IPS-18a (cell line): ENCODE measurements at regions not wholly inside any gene's neighbourhood (a gene's known extent, or its start where the extent isn't known, plus 50 kb on each side); places are given as distances from the start of the nearest gene placed in this dataset.

ENCODE experiments used
- H3K27ac ChIP-seq: one replicate; pipeline ENCODE4 v1.5.1; 2013; ENCODE audit warnings: low read length
- H3K27me3 ChIP-seq: one replicate; pipeline ENCODE4 v1.6.1; 2013; ENCODE audit warnings: mild to moderate bottlenecking, low read length; ENCODE audit not compliant: control insufficient read depth, insufficient read depth
- H3K36me3 ChIP-seq: one replicate; pipeline ENCODE4 v1.6.1; 2013; ENCODE audit warnings: low read depth, low read length; ENCODE audit not compliant: control insufficient read depth
- H3K4me1 ChIP-seq: one replicate; pipeline ENCODE4 v1.6.1; 2013; ENCODE audit warnings: low read depth, low read length; ENCODE audit not compliant: control insufficient read depth
- H3K4me3 ChIP-seq: one replicate; pipeline ENCODE4 v1.5.1; 2013; ENCODE audit warnings: low read length
- H3K9ac ChIP-seq: one replicate; pipeline ENCODE4 v1.6.1; 2013; ENCODE audit warnings: mild to moderate bottlenecking, low read length, moderate library complexity
- H3K9me3 ChIP-seq: one replicate; pipeline ENCODE4 v1.6.1; 2013; ENCODE audit warnings: low read depth, low read length; ENCODE audit not compliant: control insufficient read depth

DNA sequence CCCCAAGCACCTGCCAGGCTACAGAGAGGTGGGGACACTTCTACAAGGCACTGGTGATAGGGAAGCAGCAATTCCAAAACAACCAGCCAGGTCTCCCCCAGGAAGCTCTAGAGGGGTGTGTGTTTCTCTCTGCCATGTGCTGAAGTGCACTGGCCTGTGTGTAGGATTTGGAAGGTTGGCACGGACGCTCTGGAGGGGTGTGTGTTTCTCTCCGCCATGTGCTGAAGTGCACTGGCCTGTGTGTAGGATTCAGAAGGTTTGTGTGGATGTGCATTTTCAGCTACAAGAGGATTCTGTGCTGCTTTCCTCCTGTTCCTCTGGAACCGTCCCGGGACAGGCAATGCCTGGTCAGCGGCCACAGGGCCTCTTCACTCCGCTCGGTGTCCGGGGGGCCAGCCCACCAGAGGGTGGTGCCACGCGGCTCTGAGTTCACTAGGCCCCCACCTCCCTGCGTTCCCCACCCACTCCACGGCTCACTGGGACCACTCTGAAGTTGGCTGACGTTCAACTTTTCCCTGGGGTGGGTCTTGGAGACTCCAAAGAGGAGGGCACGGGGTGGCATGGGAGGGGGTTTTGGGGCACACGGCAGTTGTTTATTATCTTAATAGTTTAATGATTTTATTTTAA, 552.8 kb downstream of the BRD1 start:
- Histone ChIP-seq H3K9me3 (no peaks in the 10 kb centered on the region), H3K4me3 (no peak overlapping the region), H3K4me1 (peaks cover 8% of the 10 kb centered on the region), H3K9ac (no peak overlapping the region), H3K36me3 (no peaks in the 10 kb centered on the region), H3K27me3 (peaks cover 24% of the 10 kb centered on the region), H3K27ac (no peak overlapping the region)

DNA sequence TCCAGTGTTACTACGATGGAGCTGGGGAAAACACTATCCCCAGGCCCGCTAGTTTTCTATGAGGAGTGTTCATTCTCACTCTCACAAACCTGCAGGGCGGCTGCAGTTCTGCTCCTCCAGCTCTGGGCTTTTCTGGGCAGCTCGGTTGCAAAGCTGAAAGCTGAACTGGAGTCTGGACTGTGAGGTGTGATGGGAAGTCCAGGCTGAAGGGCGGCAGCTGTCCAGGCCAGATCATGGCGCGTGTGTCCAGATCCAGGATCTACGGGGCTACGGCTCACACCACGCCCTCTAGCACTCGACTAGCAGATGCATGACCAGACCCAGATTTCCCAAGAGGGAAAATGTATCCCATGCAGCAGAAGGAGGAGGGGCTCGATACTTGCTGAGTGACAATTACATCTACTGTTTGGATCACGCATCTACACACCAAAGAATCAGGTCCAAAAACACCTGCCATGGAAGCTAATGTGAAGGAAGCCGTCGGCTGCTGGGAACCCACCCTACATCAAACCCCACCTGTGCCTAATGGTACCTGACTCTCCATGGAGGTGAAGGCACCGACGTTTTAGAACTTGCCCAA, 555.0 kb downstream of the BRD1 start:
- Histone ChIP-seq H3K36me3 (no peaks in the 10 kb centered on the region), H3K27me3 (peaks cover 31% of the 10 kb centered on the region), H3K4me1 (peaks cover 24% of the 10 kb centered on the region), H3K9ac (no peak overlapping the region), H3K9me3 (no peaks in the 10 kb centered on the region), H3K27ac (no peak overlapping the region), H3K4me3 (no peak overlapping the region)

DNA sequence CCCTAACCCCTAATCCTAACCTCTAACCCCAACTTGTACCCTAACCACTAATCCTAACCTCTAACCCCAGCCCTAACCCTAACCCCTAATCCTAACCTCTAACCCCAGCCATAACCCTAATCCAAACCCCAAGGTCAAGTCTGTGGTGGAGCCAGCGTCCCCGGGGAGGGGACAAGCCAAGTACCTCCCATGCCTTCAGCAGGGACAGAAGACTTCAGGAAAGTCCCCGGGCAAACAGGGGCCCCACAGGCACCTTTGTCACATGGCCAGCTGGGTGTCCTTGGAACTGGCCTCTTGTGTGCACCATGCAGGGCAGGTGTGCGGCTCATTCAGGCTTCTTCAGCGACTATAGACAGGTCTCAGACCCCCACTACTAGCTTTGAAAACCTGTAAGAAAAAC, 555.8 kb downstream of the BRD1 start:
- Histone ChIP-seq H3K9ac (no peak overlapping the region), H3K27ac (no peak overlapping the region), H3K4me3 (no peak overlapping the region), H3K27me3 (peaks cover 31% of the 10 kb centered on the region), H3K9me3 (no peaks in the 10 kb centered on the region), H3K36me3 (no peaks in the 10 kb centered on the region), H3K4me1 (peaks cover 26% of the 10 kb centered on the region)

DNA sequence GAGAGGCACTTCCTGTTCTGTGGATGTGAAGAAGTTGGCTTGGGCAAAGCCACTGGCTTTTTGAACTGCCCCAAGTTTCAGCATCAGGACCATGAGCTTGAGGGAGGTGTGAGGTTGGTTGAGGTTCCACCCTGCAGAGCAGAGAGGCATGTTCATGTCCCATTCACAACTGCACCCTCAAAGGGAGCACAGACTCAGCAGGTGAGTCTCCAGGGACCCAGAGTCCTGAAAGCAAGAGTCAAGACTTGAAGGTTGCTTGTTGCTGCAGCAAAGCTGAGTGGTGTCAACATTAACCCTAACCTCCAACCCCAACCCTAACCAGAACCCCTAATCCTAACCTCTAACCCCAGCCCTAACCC, 556.3 kb downstream of the BRD1 start:
- peaks cover 31% of the 10 kb centered on the region for H3K27me3 ChIP-seq
- peaks cover 26% of the 10 kb centered on the region for H3K4me1 ChIP-seq
- H3K27ac ChIP-seq, result no peak overlapping the region
- no peaks in the 10 kb centered on the region for H3K36me3 ChIP-seq
- no peak overlapping the region for H3K4me3 ChIP-seq
- no peaks in the 10 kb centered on the region for H3K9me3 ChIP-seq
- no peak overlapping the region for H3K9ac ChIP-seq

DNA sequence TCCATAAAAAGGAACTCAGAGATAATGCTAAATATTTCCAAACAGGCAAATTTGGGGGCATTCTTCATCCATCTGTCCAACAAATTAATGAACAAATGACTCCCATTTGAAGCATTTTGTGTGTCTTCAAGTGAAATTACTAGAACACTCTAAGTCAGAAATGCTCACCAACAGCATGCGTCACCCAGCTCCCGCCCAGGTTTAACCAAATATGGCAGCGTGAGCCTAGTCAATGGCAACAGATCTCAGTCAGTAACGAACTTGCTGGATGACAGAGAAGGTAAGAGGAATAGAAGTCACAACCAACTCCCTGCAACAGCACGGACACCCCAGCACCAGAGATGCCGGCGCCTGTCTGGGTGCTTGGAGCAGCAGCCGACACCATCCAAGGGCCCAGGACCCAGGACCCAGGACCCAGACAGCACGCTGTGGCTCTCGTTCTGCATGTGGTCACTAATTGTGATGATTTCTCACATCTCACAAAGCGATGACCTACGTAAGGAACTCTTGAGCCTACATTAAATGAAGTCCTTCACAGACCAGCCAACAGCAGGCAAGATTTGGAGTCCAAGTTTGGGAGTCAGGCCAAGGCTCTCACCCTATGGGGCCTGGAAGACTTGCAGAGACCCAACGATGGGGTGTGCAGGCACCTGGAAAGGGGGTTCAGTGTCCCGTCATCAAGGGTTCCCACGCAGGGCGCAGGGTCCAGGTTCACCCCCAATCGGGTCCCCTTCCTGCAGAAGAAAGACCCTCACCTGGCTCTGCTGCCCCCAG, 556.9 kb downstream of the BRD1 start:
- no peak overlapping the region for H3K9ac ChIP-seq
- H3K9me3 ChIP-seq, result no peaks in the 10 kb centered on the region
- peaks cover 26% of the 10 kb centered on the region for H3K4me1 ChIP-seq
- H3K36me3 ChIP-seq, result no peaks in the 10 kb centered on the region
- H3K4me3 ChIP-seq, result no peak overlapping the region
- no peak overlapping the region for H3K27ac ChIP-seq
- peaks cover 31% of the 10 kb centered on the region for H3K27me3 ChIP-seq

DNA sequence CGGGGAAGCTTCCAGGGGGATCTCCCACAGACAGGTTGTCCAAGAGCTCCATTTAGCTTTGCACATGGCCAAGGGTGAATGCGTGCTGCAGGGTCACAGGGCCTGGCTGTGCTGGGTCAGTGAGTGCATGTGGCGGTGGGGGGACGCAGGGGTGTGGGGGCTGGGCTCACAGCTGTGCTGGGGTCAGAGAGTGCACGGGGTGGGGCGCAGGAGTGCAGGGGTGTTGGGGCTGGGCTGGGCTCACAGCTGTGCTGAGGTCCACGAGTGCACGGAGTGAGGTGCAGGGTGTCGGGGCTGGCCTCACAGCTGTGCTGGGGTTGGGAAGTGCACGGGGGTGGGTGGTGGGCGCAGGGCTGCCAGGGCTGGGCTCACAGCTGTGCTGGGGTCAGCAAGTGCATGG, 557.7 kb downstream of the BRD1 start:
- no peaks in the 10 kb centered on the region for H3K36me3 ChIP-seq
- peak overlapping the region; percentile 55 for H3K4me3 ChIP-seq
- peaks cover 31% of the 10 kb centered on the region for H3K27me3 ChIP-seq
- H3K27ac ChIP-seq, result peak overlapping the region; percentile 74
- no peaks in the 10 kb centered on the region for H3K9me3 ChIP-seq
- peaks cover 26% of the 10 kb centered on the region for H3K4me1 ChIP-seq
- peak overlapping the region; percentile 46 for H3K9ac ChIP-seq

DNA sequence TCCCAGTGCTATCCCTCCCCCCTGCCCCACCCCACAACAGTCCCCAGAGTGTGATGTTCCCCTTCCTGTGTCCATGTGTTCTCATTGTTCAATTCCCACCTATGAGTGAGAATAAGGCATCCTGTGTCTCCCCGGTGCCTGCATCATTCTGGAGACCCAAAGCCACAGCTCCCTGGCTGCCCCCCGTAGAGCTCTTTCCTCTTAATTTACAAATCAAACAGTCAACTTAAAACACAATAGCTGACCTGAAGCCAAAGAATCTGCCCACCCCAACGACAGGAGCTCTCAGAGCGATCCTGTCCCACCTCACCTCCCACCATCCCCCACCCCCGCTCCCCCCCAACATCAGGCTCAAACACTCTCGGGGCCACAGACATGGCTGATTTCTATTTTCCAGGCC, 558.3 kb downstream of the BRD1 start:
- H3K9me3 ChIP-seq, result no peaks in the 10 kb centered on the region
- H3K36me3 ChIP-seq, result no peaks in the 10 kb centered on the region
- H3K4me1 ChIP-seq, result peaks cover 26% of the 10 kb centered on the region
- peak overlapping the region; percentile 55 for H3K4me3 ChIP-seq
- peak overlapping the region; percentile 46 for H3K9ac ChIP-seq
- no peak overlapping the region for H3K27ac ChIP-seq
- peaks cover 31% of the 10 kb centered on the region for H3K27me3 ChIP-seq

DNA sequence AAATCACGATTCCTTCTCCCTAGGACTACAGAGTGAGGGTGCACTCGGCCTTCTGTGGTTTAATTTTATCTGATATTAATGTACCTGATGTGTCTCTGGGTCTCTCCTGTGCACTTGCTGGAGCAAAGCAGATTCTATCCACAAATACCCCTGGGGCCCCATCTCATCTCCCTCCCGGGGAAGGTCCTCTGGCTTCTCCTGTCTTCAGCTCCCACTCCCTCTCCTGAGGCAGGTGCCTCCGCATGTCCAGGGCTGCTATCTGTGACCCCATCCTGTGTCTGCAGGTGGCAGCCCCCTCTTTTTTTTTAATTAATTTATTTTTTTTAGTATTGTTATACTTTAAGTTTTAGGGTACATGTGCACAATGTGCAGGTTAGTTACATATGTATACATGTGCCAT, 558.7 kb downstream of the BRD1 start:
- H3K27ac ChIP-seq, result no peak overlapping the region
- H3K4me1 ChIP-seq, result peaks cover 26% of the 10 kb centered on the region
- no peak overlapping the region for H3K9ac ChIP-seq
- H3K9me3 ChIP-seq, result no peaks in the 10 kb centered on the region
- H3K27me3 ChIP-seq, result peaks cover 31% of the 10 kb centered on the region
- no peaks in the 10 kb centered on the region for H3K36me3 ChIP-seq
- no peak overlapping the region for H3K4me3 ChIP-seq

DNA sequence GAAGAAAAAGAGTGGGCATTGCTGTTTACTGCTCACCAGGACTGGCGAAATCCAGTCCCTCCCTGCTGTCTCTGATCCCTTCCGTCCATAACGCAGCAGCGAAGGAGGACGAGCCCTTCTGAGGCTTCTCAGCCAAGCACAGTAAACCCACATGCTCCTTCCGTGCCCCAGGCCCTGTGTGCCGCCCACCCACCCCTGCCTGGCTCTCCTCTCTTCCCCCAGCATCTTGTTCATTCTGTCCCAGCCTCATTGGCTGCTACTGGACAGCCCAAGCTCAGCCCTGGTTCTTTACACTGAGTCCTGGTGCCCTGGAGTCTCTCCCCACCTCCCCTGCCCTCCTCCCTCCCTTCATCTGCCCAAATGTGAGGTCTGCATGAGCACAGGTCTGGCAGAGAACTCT, 559.7 kb downstream of the BRD1 start:
- peaks cover 31% of the 10 kb centered on the region for H3K27me3 ChIP-seq
- no peak overlapping the region for H3K9ac ChIP-seq
- H3K4me3 ChIP-seq, result no peak overlapping the region
- no peak overlapping the region for H3K27ac ChIP-seq
- H3K9me3 ChIP-seq, result no peaks in the 10 kb centered on the region
- H3K4me1 ChIP-seq, result peaks cover 26% of the 10 kb centered on the region
- H3K36me3 ChIP-seq, result no peaks in the 10 kb centered on the region

DNA sequence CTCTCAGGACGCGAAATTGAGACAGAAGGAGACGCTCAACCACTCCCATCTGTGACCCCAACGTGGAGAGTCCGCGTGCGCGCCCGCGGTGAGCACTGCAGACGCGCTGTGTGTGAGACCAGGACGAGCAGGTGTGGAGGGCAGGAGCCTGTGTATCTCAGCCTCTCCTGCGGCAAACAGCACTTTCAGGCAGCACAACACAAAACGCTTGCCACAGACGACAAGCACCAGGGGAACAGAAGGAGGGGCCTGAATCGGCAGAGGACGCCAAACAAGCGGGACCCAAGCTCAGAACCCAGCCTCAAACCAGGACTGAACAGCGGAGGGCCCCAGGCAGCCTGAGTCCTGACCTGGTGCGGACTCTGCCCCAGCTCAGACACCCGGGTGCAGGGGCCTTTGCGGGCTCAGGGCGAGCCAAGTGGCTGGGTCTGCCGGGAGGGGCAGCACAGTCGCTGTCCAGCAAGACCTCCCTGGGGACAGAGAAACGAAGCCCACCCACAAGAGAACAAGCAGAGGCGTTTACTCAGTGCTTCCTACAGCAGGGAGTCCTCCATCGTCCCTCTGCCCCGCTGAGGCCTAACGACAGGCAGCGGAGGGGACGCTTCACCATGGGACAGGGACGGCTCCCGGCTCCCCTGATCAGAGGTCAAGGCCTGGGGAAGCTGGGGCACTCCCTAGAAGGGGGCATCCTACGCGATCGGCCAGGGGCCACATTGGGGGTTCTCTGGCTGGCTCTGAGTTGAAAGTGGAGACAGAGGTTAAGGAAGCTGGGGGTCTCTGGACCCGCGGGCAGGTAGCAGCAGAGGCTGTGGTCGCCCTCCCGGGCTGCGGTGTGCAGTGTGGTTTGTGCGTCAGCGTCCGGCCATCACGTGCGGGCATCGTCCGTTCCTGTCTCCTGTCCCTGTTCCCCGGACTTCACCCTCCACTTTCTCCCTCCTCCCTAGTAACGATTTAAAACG, 560.8 kb downstream of the BRD1 start:
- H3K27me3 ChIP-seq, result peaks cover 23% of the 10 kb centered on the region
- H3K4me3 ChIP-seq, result no peak overlapping the region
- H3K4me1 ChIP-seq, result peaks cover 26% of the 10 kb centered on the region
- H3K27ac ChIP-seq, result no peak overlapping the region
- H3K36me3 ChIP-seq, result no peaks in the 10 kb centered on the region
- H3K9me3 ChIP-seq, result no peaks in the 10 kb centered on the region
- no peak overlapping the region for H3K9ac ChIP-seq

DNA sequence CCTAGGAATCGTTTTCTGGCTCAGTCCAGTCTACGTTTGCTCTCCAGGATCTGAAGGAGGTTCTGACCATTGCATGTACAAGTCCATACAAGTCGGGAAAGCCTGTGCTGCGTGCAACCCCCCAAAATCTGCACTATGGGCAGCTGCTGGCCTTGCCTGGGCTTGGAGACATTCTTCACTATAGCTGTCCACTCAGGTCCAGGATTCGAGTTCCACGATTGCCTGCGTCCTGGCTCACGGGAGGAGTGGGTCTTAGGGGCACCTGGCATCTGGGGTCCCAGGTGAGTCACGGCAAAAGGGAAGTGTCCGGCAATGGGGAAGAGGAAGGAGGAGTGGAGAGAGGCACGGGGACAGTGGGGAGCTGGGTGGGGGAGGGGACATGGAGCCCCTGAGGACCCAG, 563.0 kb downstream of the BRD1 start:
- H3K4me1 ChIP-seq, result peaks cover 17% of the 10 kb centered on the region
- H3K9ac ChIP-seq, result no peak overlapping the region
- no peak overlapping the region for H3K4me3 ChIP-seq
- peaks cover 7% of the 10 kb centered on the region for H3K27me3 ChIP-seq
- H3K9me3 ChIP-seq, result no peaks in the 10 kb centered on the region
- no peak overlapping the region for H3K27ac ChIP-seq
- no peaks in the 10 kb centered on the region for H3K36me3 ChIP-seq
